Stimulated activated naive CD4-positive, alpha-beta T cell treated with Interleukin-2 at 50 U/mL for 16 hours (primary cell): ENCODE measurements at regions not wholly inside any gene's neighbourhood (a gene's known extent, or its start where the extent isn't known, plus 50 kb on each side); places are given as distances from the start of the nearest gene placed in this dataset.
"Not testable (repeated sequence)": the region's sequence is repeated elsewhere in the genome, so short reads cannot be mapped to it uniquely, and the experiment has no call there.

Experiments used
- DNase-seq: peaks from one replicate; lab custom pipeline; 2025; lab: John Stamatoyannopoulos, UW

GRCh38 chr7:25597946-25598345 is 369.7 kb upstream of the NPVF start:
- no peak for DNase-seq

- no peak for DNase-seq
Measured at GRCh38 chr7:25598765-25599164, 370.5 kb upstream of the NPVF start.

GRCh38 chr7:25600262-25600920 is 372.1 kb upstream of the NPVF start:
- no peak for DNase-seq

GRCh38 chr7:25602730-25603426 is 374.6 kb upstream of the NPVF start:
- not testable (repeated sequence) for DNase-seq

GRCh38 chr7:25603427-25603740 is 375.1 kb upstream of the NPVF start:
- DNase-seq = not testable (repeated sequence)

GRCh38 chr7:25611196-25611595 is 382.9 kb upstream of the NPVF start:
- no peak for DNase-seq

- no peak for DNase-seq
Measured at GRCh38 chr7:25613912-25614311, 385.6 kb upstream of the NPVF start.

- DNase-seq = no peak
Measured at GRCh38 chr7:25614415-25614814, 386.1 kb upstream of the NPVF start.

GRCh38 chr7:25615003-25615402 is 386.7 kb upstream of the NPVF start:
- DNase-seq = no peak

GRCh38 chr7:25615593-25615992 is 387.3 kb upstream of the NPVF start:
- DNase-seq = no peak

GRCh38 chr7:25617214-25617613 is 388.9 kb upstream of the NPVF start:
- no peak for DNase-seq

- DNase-seq = no peak
Measured at GRCh38 chr7:25617673-25618072, 389.4 kb upstream of the NPVF start.

GRCh38 chr7:25619381-25619780 is 391.1 kb upstream of the NPVF start:
- DNase-seq = no peak

GRCh38 chr7:25619963-25620799 is 391.9 kb upstream of the NPVF start:
- DNase-seq = no peak

GRCh38 chr7:25621993-25622392 is 393.7 kb upstream of the NPVF start:
- no peak for DNase-seq

GRCh38 chr7:25622695-25623094 is 394.4 kb upstream of the NPVF start:
- DNase-seq = no peak

- no peak for DNase-seq
Measured at GRCh38 chr7:25624051-25624450, 395.8 kb upstream of the NPVF start.

- DNase-seq = no peak
Measured at GRCh38 chr7:25624833-25625232, 396.5 kb upstream of the NPVF start.

GRCh38 chr7:25625306-25625992 is 397.2 kb upstream of the NPVF start:
- no peak for DNase-seq

GRCh38 chr7:25626451-25627131 is 398.3 kb upstream of the NPVF start:
- DNase-seq = no peak

GRCh38 chr7:25628446-25628845 is 400.2 kb upstream of the NPVF start:
- no peak for DNase-seq

GRCh38 chr7:25632616-25633015 is 404.3 kb upstream of the NPVF start:
- no peak for DNase-seq
